ENCODE measurements at regions not wholly inside any gene's neighbourhood (a gene's known extent, or its start where the extent isn't known, plus 50 kb on each side); places are given as distances from the start of the nearest gene placed in this dataset.

DNA sequence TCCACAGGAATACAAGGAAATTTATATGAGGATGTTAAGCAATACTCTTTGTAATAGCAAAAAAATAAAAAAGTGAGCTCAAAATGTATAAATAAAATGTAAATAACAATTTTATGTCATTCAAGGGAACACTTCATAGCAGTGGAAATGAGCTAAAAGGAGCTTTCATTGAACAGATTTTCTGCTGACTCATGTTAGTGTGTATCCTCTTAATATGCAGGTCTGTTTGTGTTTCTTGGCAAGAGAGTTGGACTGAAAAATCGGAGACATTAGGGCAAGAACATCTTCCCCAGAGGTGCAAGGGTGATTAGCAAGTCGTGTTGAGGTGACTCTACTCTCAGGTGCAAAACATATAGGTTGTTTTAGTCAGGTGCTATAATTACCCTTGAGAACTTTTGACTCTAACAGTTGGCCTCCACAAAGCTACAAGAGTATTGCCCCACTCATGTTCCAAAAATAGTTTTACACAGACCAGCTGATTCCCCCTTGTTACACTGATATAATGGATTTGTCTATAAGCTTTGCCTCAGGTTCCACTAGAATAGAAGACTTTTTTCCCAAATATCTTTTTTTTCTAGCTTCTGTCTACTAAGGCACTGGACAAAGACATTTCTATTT lies 702.9 kb downstream of the TENT5A start:
- TF ChIP-seq EP300 (IDR thresholded peaks at IDR 0.05) (no peak), POLR2A (IDR thresholded peaks at IDR 0.05) (no peak), POLR2AphosphoS5 (IDR thresholded peaks at IDR 0.05) (no peak)
- TF ChIP-seq, protein P1, sequence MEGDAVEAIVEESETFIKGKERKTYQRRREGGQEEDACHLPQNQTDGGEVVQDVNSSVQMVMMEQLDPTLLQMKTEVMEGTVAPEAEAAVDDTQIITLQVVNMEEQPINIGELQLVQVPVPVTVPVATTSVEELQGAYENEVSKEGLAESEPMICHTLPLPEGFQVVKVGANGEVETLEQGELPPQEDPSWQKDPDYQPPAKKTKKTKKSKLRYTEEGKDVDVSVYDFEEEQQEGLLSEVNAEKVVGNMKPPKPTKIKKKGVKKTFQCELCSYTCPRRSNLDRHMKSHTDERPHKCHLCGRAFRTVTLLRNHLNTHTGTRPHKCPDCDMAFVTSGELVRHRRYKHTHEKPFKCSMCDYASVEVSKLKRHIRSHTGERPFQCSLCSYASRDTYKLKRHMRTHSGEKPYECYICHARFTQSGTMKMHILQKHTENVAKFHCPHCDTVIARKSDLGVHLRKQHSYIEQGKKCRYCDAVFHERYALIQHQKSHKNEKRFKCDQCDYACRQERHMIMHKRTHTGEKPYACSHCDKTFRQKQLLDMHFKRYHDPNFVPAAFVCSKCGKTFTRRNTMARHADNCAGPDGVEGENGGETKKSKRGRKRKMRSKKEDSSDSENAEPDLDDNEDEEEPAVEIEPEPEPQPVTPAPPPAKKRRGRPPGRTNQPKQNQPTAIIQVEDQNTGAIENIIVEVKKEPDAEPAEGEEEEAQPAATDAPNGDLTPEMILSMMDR (IDR thresholded peaks at IDR 0.05), result no peak

Data from stomach (tissue), 4 donors.